HG03097 (cell line): ENCODE measurements at regions not wholly inside any gene's neighbourhood (a gene's known extent, or its start where the extent isn't known, plus 50 kb on each side); places are given as distances from the start of the nearest gene placed in this dataset.

ENCODE experiments used
- ATAC-seq: cut with Tn5 transposase; IDR thresholded peaks from one replicate; pipeline ENCODE4 v1.9.1; 2021; ENCODE audit not compliant: unreplicated experiment, low FRiP score

DNA sequence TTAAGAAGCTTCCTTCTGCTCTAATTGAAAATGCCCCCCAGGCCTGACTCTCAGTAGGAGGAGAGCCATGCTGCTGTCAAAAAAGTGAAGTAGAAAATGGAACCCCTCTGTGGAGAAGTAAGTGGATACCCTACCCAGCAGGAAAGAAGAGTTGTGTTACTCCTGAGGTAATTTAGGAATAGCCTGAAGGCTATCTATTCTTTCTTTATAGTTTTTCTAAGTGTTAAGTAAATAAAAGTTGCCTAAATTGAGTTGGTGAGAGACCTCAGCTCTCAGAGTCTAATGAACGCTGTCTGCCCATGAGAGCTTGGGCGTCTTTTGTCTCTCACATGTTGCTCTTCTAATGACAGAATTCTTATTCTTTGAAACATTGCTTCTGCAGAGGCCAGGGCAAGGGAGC is 116.2 kb downstream of the NSUN3 start:
- ATAC-seq, result no peak

DNA sequence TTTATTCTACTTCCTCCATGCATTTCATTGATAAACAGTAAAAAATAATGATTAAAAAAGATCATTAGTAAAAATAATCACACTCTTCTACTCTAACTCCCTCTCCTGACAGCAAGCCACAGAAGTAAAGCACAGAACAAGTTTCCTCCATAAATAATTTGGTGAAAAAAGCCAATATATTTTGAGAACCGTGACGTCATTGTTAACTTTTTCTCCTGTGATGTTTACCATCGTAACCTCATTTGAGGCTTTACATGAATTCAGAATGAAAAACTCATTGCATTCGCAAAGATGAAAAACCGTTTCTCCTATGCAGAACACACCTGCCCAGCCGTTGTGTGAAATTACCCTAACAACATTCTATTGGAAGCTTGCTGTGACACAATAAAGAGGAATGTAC is 120.7 kb downstream of the NSUN3 start:
- ATAC-seq, result no peak

DNA sequence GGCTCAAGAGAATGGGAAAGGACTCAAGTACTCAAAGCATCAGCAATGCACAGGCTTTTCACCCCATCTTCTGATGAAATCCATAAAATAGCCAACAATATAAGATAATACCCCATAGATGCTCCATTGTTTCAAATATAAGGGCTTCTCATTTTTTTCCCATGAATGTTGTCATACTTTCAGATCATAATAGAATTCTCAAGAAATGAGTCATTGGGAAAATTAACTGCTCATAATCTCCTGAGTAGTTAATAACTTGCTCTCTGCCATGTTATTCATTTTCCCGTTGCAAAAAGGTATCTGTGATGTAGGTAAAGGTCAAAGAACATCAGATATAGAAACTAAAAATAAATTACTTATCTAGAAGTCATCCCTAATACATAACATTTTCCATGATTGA is 121.9 kb downstream of the NSUN3 start:
- ATAC-seq, result no peak

DNA sequence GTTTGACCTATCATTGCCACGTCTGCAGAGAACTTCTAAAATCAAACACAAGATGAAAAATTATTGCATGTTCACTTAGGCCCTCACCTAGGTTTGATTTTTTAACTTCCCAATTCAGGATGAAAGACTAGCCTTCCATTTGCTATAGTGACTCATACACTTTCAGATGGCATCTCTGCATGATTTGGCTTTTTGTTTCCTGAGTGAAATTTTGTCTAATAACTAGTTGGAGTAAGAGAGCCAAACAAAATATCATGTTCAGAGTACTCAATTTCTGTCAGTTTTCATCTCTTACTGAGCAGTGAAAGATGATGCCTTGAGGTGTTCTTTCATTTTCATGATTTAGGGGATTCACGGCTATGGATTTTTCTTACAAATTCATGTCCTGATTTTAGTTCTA is 122.9 kb downstream of the NSUN3 start:
- no peak for ATAC-seq

DNA sequence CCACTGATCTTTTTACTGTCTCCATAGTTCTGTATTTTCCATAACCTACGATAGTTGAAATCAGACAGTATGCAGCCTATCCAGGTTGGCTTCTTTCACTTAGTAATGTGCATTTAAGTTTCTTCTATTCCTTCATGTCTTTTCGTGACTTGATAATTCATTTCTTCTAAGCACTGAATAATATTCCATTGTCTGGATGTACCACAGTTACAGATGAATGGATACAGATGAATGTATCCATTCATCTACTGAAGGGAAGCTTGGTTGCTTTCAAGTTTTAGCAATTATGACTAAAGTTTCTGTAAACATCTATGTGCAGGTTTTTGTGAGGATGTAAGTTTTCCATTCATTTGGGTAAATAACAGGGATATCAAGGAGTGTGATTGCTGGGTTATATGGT is 124.8 kb downstream of the NSUN3 start:
- ATAC-seq, result no peak

DNA sequence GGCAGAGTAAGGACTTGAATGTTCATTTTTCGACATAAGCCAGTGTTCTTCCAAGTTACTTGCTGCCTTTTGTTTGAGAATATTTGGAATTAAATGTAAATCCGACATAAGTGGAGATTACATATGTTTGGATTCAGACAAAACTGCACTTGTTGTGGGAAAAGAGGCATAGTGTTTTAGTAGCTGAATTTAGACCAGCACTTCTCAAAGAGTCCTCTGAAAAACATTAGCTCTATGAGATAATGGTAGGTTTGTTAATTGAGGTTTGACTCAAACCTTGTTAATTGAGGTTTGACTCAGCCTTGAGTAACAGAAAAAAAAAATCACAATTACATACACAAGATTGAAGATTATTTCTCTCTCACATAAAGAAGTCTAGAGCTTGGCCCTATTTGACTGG is 132.5 kb downstream of the NSUN3 start:
- no peak for ATAC-seq

DNA sequence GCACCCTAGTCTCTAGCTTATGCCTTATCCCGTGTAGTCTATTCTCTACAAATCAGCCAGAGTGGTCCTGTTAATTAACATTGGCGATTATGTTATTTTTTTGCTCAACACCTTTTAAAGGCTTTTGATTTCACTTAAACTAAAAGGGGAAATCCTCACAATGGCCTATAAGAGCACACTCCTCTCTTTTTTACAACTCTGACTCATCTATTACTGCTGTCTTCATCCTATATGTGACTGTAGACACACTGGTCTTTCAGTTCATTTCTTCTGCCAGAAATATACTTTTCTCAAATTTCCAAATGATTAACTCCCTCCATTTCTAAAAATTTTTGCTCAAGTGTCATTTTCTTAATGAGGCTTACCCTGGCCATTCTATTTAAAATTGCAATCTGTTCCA is 143.4 kb downstream of the NSUN3 start:
- ATAC-seq, result no peak

DNA sequence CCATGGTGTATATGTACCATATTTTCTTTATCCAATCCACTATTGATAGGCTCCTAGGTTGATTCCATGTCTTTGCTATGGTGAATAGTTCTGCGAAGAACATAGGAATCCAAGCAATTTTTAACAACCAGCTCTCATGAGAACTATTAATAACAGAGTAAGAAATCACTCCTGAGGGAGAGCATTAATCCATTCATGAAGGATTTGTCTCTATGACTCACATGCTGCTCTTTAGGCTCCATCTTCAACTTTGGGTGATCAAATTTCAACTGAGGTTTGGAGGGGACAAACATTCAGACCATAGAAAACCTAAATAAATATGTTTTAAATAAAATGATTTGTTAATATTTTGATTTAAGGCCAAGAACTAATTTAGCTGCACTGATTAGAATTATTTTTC is 147.4 kb downstream of the NSUN3 start:
- ATAC-seq, result no peak

DNA sequence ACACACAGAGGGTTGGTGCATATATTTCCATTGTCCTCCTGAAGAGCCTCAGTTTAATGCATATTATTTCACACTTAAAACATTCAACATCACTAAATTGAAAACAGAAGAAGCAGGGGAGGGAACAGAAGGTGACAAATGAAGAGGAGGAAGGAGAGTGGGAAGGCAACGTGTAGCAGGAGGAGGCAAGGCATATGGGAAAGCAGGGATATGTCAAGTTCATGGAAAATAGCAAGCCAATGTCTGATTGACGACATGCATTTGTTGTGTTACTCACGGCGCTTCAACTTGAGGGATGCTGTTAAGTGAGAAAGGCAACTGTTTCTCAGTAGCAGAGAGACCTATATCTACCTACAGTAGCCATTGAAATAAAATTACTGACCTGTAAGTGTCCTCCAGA is 154.5 kb downstream of the NSUN3 start:
- ATAC-seq, result no peak

DNA sequence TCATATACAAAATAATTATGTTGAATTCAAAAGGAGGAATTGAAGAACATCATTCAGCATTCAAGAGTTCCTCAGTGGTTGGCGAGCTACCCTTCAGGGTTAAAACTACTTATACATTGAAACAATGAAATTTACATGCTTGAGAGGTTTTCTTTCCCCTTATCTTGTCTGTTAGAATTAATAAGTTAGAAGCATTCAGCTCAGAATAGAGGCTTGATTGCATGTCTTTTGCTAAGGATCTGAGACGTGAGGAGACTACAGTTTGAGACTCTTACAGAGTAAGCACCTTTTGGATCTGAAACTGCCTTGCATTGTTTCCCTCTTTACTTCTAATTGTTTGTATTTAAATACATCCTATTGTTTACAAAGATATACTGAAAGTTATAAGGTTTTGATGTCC is 157.6 kb downstream of the NSUN3 start:
- no peak for ATAC-seq

DNA sequence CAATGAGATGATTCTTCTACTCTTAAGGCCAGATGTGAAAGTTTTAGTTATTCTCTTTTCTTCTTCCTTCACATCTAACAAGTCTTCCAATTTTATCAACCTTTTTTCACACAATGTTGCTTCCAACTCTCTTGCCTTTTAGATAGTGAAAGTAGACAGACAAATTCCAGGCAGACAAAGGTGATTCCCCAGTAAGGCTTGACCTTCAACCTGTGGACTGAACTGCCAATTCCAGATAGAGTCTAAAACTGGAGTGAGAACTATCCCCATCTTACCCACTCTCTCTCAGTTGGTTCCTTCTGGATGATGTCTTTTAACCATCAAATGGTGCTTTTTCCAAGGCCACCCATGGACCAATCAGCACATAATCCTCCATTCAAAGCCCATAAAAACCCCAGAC is 159.0 kb downstream of the NSUN3 start:
- ATAC-seq, result no peak

DNA sequence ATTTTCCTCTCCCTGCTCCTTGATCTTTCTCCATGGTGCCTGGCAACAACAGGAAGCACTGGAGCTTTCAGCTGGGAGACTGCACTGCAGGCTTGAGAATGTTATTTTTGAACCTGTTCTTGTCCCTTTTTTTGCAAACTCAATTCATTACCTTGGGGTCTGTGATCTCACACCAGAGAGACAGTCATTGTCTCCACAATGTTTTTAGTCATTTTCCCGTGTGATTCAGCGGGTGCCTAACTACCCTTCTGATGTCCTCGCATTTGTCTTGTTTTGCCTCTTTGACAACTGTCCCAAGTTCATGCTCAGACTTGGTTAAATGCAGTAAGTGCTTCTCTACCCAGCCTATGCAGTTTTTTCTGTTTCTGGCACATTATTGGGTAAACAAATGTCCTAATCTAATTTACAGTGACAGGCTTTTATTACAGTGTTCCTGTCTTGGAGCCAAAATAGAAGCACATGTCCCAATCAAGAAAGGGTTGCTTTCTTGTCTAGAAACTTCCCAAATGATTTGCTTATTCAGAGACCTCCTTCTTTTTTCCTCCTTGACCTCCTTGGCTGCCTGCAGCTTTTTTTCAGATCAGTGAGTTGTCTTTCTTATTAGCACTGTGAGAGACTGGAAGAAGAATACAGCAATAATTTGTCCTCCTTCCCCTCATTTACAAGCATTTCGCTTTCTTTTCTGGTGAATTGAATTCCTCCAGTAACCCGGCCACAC is 162.4 kb downstream of the NSUN3 start:
- no peak for ATAC-seq

DNA sequence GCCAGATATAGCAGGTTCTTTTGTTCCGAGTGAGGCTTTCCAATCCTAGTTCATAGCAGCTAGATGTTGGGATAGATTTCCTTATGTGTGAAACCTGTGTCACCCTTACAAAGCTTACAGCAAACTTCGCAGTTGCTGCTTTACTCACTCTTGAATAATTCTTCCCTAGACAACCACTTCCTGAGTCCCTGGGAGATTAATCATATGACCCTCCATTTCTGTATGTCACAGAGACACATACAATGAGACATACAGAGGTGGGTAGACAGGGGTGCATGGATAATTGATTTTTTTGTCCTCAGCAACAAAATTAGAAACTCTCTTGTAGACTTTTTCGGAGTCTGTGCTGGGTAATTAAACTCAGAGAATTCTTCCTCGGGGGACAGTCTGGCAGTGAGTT is 163.2 kb downstream of the NSUN3 start:
- no peak for ATAC-seq

DNA sequence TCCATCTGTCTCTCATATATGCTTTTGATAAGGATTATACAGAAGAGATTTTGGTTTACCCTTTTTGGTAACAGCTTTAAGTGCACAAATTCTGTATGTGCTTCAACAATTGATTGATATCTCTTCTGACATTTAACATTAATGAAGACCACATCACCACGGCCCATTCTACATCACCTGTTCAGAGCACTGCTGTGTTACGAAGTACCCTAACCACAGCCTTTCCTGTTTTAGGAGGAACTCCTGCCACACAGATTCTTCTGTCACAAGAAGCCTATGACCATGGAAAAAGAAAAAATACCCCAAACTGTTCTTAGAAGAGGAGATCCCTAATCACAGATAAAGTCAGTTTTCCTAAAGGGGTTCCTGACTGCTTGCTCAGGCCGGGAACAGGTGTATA is 170.1 kb downstream of the NSUN3 start:
- ATAC-seq, result no peak

DNA sequence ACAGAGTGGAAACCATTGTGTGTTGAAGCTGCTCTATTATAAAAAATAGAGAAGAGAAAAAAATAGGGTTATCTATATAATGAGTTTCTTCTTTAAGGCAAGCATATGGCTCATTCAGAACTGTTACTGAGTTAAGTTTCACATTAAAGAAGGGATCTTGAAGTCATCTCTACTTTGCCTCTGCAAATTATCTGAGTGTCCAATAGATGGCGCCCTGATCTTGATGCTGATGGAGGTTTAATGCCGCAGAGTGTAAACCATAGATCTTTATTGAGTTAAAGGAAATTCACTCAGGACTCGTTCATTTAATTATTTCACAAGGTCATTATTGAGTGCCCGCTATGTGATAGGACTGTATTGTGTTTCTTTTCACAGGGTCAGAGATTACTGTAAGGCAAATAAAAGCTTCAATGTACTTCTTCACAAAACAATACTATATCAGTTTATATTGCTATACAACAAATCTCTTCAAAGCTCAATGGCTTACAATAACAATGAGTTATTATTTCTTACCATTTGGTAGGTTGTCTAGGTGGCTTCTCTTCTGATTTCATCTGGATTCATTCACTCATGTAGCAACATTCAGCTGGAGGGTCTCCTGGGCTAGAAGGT is 171.4 kb downstream of the NSUN3 start:
- peak; percentile 65 for ATAC-seq

DNA sequence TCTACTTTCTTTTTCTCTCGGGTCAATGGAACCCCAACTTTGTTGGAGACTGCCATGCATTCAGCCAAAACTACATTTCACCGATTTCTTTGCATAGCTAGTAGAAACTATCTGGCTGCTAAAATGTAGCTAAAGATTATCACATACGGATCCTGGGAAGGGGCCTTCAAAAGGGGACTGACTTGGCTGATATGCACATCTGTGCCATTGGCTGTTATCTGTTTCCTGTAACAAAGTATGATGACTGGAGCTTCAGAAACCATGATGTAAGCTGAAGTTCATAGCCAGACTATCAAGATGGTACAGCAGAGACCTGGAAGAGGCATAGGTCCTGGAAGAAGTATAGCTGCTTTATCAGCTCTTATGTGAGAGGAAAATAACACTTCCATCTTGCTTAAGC is 179.1 kb downstream of the NSUN3 start:
- ATAC-seq, result no peak

DNA sequence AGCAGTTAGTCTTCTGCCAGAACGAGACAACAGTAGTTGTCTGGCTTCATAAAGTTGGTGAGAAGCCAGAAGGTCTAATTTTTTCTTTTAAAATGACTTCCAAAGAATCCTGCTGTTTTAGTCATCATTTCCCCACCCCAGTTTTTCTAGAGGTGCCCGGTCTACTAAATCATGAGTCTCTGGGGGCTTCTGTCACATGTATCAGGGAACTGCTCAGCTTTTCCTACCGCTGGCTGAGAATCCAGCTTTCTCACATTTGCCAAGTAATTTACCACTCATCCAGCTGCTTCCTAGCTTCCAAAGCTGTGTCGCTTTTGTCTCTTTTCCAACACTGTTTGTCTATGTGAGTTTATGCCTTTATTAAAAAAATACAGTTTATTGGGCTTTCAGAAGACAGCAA is 183.3 kb downstream of the NSUN3 start:
- no peak for ATAC-seq

DNA sequence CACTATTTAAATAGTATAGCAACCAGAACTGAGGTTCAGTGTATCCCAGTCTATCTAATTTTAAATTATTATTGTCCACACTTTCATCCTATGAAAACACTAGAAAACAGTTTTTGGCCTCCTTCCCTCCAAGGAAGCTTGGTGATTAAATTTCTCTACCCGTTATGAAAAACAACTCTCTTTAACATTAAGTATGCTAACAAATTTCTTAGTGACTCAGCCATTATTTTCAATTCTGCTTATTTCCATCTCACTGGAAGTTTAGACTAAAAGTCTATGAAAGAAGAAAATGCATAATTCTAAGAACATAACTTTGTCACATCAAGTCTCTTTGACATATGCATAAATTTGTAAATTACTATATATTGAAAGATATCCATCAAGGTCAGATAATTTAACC is 185.2 kb downstream of the NSUN3 start:
- no peak for ATAC-seq

DNA sequence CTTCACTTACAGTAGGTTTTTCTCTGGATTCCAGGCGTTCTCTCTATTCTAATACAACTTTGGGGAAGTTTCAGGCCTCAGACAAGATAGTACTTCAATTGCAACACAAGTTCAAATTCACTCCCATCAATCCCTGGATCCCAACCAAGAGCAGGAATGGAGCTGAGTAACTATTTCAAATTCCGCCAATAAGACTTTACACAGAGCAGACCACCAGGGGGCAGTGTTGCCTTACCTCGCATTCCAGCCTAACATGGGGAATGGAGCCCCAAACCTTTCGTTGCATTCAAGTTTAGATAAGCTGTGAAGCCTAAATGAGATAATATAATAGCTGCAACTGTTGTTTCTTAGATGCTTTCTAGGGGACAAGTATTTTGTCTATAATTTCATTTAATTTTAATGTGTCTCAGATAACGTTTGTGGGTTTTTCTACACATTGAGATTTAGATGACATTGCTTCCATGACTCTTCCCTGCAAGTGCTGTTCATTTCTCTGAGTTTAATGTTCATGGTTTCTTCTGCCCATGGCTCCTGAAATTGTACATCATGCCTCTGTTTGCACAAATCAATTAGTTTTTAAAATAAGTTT is 186.7 kb downstream of the NSUN3 start:
- ATAC-seq, result peak; percentile 70

DNA sequence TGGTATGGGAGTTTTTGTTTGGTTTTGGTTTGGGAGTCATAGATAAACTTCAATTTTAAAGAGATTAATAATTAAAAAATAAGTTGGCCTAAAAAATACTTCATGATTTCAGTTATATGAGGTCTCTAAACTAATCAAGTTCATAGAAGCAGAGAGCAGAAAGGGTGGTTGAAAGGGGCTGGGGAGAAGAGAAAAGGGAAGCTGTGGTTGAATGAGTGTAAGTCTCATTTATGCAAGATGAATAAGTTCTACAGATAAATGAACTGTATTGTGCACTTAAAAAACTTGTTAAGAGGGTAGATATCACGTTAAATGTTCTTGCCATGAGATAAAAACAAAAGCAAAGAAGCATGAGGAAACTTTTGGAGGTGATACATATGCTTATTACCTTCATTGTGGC is 188.7 kb downstream of the NSUN3 start:
- ATAC-seq, result no peak

DNA sequence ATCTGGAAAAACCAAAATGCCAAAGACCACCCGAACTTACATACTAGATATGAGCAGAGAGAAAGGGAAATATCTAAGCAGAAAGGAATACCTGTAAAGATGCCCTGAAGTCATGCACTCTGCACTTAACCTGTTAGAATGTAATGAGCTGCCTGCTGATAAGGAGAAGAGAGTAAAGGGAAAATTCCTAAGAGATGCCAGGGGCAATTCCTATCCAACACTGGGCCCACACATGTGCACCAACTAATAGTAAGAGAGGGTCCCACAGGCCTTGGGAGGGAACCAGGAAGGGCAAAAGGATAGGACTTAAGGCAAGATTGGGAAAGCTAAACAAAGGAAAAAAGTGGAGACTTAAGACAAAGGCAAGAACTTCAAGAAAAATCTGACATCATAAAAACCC is 189.5 kb downstream of the NSUN3 start:
- no peak for ATAC-seq
